BLaER1 treated with 17β-estradiol and CSF1 and Interleukin-3, amounts not matched to agents 10 nM and 100 nM (cell line): ENCODE measurements at regions not wholly inside any gene's neighbourhood (a gene's known extent, or its start where the extent isn't known, plus 50 kb on each side); places are given as distances from the start of the nearest gene placed in this dataset.
"Not testable (repeated sequence)": the region's sequence is repeated elsewhere in the genome, so short reads cannot be mapped to it uniquely, and the experiment has no call there.

Experiments
- H3K27ac ChIP-seq, 11 experiments: shearing (Covaris generic); formaldehyde crosslinking; 2 replicates each; pipeline ENCODE4 v1.8.1; 2022
- H3K27me3 ChIP-seq, 11 experiments: shearing (Covaris generic); formaldehyde crosslinking; 2 replicates each; pipeline ENCODE4 v1.8.1; 2022
- H3K36me3 ChIP-seq, 11 experiments: shearing (Covaris generic); formaldehyde crosslinking; 2 replicates each; pipeline ENCODE4 v1.8.1; 2022
- H3K4me1 ChIP-seq, 10 experiments: shearing (Covaris generic); formaldehyde crosslinking; 2 replicates each; pipeline ENCODE4 v1.8.1; 2022
- H3K4me2 ChIP-seq, 11 experiments: shearing (Covaris generic); formaldehyde crosslinking; 2 replicates each; pipeline ENCODE4 v1.8.1; 2022
- H3K4me3 ChIP-seq, 10 experiments: shearing (Covaris generic); formaldehyde crosslinking; 2 replicates each; pipeline ENCODE4 v1.8.1; 2022
- H3K9ac ChIP-seq, 11 experiments: shearing (Covaris generic); formaldehyde crosslinking; 2 replicates each; pipeline ENCODE4 v1.8.1; 2022
- H3K9me3 ChIP-seq, 11 experiments: shearing (Covaris generic); formaldehyde crosslinking; replicated peaks in 1 of 11; 2 replicates each; pipeline ENCODE4 v1.8.1; 2022
- H4K20me1 ChIP-seq, 11 experiments: shearing (Covaris generic); formaldehyde crosslinking; 2 replicates each; pipeline ENCODE4 v1.8.1; 2022
- Cebpa-rat ChIP-seq, 11 experiments: shearing (Covaris generic); IDR thresholded peaks; 2 replicates each; pipeline ENCODE4 v1.8.1; 2022

DNA sequence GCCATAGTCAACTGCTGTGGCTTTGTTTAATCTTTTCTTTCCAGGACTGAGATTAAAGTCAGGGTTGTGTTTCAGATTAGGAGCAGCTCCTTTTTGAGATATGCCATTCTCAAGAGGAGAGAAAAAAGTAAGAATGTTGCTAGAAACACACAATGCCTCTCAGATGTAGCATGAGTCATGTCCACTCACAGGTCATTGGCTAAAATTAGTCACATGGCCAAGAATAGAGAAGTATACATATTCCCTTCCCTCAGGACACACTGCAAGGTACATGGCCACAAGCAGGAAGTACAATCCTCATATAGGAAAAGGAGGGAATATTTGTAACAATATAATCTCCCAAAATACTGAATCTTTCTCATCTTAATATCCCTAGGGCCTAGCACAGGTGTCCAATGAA lies 141.9 kb upstream of the PTBP2 start:
- no peaks in the 10 kb centered on the region for H3K36me3 ChIP-seq
- no peaks in the 10 kb centered on the region for H3K9me3 ChIP-seq
- H4K20me1 ChIP-seq: no peaks in the 10 kb centered on the region
- no peak overlapping the region for H3K4me2 ChIP-seq
- H3K4me3 ChIP-seq: no peak overlapping the region
- peaks cover 0 to 15% (median 0%) of the 10 kb centered on the region in 11 experiments; a peak in 6 of 22 replicates for H3K27me3 ChIP-seq
- no peaks in the 10 kb centered on the region for H3K4me1 ChIP-seq
- H3K9ac ChIP-seq: no peak overlapping the region
- no peak for TF ChIP-seq Cebpa-rat (IDR thresholded peaks at IDR 0.05)
- no peak overlapping the region for H3K27ac ChIP-seq

DNA sequence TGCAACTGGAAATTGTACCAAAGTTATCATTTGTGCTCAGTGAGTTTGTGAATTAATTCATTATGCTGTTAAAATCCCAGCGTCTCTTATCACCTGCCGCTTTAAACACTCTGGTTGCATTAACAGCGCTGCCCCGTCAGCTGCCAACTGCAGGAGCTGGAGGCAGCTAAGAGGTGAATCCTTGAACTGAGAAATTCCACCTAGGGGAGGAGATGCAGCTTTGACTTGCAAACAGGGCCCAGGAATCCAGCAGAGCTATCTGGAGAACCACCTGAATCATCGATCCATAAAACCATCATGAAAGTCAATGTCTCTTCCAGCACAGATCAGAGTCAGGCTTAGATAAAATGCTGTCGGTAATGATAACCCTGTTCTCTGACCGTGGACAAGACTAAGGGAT lies 140.7 kb upstream of the PTBP2 start:
- no peaks in the 10 kb centered on the region for H3K4me1 ChIP-seq
- no peak overlapping the region for H3K4me2 ChIP-seq
- H3K9ac ChIP-seq: no peak overlapping the region
- H3K4me3 ChIP-seq: no peak overlapping the region
- no peaks in the 10 kb centered on the region for H3K36me3 ChIP-seq
- no peaks in the 10 kb centered on the region for H3K9me3 ChIP-seq
- no peaks in the 10 kb centered on the region for H4K20me1 ChIP-seq
- TF ChIP-seq Cebpa-rat (IDR thresholded peaks at IDR 0.05): no peak
- H3K27ac ChIP-seq: no peak overlapping the region
- peaks cover 0 to 28% (median 5%) of the 10 kb centered on the region in 11 experiments; a peak in 11 of 22 replicates for H3K27me3 ChIP-seq

DNA sequence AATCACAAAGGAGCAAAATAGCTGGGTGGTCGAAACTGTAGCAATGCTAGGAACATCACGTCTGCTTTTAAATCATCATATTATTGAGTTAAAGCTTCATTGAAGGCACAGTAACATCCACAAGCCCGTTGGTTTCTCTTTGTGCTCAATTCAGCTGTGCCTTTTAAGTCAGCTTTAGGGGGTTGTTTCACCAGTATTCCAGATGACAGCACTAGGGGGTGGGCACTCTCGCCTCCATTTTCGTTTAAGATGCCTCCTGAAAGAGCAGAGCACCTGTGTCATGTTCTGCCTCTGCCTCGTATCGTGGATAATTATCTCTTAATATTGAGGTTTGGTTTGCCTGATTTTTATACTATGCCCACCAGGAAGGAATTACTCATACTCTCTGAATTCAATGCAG lies 139.8 kb upstream of the PTBP2 start:
- H3K9me3 ChIP-seq: no peaks in the 10 kb centered on the region
- no peaks in the 10 kb centered on the region for H3K36me3 ChIP-seq
- no peak overlapping the region for H3K9ac ChIP-seq
- H3K4me1 ChIP-seq: peaks cover 0 to 4% (median 1%) of the 10 kb centered on the region in 10 experiments; a peak in 7 of 20 replicates
- no peak overlapping the region for H3K4me2 ChIP-seq
- H3K4me3 ChIP-seq: no peak overlapping the region
- H3K27me3 ChIP-seq: peaks cover 0 to 36% (median 11%) of the 10 kb centered on the region in 11 experiments; a peak in 11 of 22 replicates
- H3K27ac ChIP-seq: no peak overlapping the region
- no peaks in the 10 kb centered on the region for H4K20me1 ChIP-seq
- TF ChIP-seq Cebpa-rat (IDR thresholded peaks at IDR 0.05): no peak

DNA sequence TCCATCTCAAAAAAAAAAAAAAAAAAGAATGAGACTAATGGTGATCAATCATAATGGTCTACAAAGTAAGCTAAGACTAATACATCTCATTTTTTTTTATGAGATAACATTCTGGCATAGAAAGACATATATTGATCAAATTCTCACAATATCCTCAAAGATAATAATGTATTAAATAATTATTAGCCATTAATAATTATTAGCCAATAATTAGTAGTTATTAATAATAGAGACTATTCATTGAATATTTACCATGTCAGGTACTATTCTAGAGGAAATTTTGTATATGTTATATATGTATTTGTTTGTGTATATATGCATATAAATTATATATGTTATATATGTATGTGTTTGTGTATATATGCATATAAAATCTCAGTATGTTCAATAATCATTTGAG lies 137.7 kb upstream of the PTBP2 start:
- Histone ChIP-seq H3K4me3 (no peak overlapping the region), H3K9ac (no peak overlapping the region), H3K27me3 (peaks cover 0 to 58% (median 24%) of the 10 kb centered on the region in 11 experiments; a peak in 12 of 22 replicates), H3K9me3 (no peaks in the 10 kb centered on the region), H3K4me1 (peaks cover 0 to 21% (median 11%) of the 10 kb centered on the region in 10 experiments; a peak in 10 of 20 replicates), H3K36me3 (no peaks in the 10 kb centered on the region), H3K27ac (no peak overlapping the region), H4K20me1 (no peaks in the 10 kb centered on the region), H3K4me2 (no peak overlapping the region)
- TF ChIP-seq Cebpa-rat (IDR thresholded peaks at IDR 0.05): no peak

DNA sequence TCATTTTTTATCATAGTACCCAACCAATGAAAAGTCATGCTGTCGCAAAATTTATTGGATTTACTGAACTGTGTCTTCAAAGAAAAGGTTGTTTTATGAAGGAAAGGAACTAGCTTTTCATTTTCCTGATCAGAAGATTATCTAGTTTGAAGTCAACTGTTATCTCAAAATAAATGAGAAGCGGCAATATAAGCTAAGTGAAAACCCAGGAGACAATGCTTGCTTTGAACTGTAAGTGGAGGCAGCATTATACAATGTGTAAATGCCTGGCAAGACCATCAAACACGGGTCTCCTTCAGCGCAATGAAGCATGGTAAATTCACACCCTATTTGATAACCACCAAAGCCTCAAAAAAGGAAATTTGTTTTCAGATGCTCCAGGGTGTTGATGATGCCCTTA lies 134.4 kb upstream of the PTBP2 start:
- Histone ChIP-seq H3K9me3 (no peaks in the 10 kb centered on the region), H3K27me3 (peaks cover 0 to 63% (median 24%) of the 10 kb centered on the region in 11 experiments; a peak in 13 of 22 replicates), H3K27ac (no peak overlapping the region), H3K9ac (no peak overlapping the region), H3K4me2 (peak overlapping the region in 7 of 11 experiments; percentile 10 to 53 (median 25); a peak in 12 of 22 replicates), H3K4me3 (no peak overlapping the region), H3K4me1 (peaks cover 0 to 21% (median 11%) of the 10 kb centered on the region in 10 experiments; a peak in 10 of 20 replicates), H3K36me3 (no peaks in the 10 kb centered on the region), H4K20me1 (no peaks in the 10 kb centered on the region)
- TF ChIP-seq Cebpa-rat (IDR thresholded peaks at IDR 0.05): no peak

DNA sequence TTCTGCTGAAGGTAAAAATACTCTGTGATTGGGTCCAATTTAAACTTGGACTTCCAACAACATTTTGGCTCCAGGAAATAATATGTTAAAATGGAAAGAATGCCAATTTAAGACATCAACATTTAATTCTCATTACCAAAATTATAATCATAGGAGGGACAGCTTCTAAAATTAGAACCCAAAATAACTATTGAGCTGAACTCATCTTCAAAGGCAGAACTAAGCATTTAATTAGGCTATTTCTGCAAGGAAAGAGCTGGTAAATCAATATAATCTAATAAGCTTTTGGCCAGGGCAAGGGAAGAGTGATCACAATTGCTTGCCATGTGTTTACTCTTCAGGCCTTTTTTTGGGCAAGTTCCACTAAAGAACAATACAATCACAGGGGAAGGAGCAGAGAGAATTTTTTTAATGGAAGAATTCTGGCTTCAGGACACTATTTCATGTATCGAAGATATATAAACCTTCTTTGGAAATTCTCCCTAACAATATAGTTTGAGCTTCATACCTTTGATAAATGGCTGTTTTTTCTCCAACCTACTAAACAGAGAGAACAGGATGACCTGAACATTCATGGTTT lies 133.1 kb upstream of the PTBP2 start:
- H3K9ac ChIP-seq: no peak overlapping the region
- no peaks in the 10 kb centered on the region for H4K20me1 ChIP-seq
- H3K4me3 ChIP-seq: no peak overlapping the region
- peaks cover 0 to 6% (median 3%) of the 10 kb centered on the region in 11 experiments; a peak in 6 of 22 replicates for H3K9me3 ChIP-seq
- no peak overlapping the region for H3K27ac ChIP-seq
- no peak for TF ChIP-seq Cebpa-rat (IDR thresholded peaks at IDR 0.05)
- peaks cover 0 to 61% (median 24%) of the 10 kb centered on the region in 11 experiments; a peak in 13 of 22 replicates for H3K27me3 ChIP-seq
- peaks cover 0 to 21% (median 11%) of the 10 kb centered on the region in 10 experiments; a peak in 10 of 20 replicates for H3K4me1 ChIP-seq
- no peak overlapping the region; a peak in 2 of 22 replicates for H3K4me2 ChIP-seq
- H3K36me3 ChIP-seq: no peaks in the 10 kb centered on the region

DNA sequence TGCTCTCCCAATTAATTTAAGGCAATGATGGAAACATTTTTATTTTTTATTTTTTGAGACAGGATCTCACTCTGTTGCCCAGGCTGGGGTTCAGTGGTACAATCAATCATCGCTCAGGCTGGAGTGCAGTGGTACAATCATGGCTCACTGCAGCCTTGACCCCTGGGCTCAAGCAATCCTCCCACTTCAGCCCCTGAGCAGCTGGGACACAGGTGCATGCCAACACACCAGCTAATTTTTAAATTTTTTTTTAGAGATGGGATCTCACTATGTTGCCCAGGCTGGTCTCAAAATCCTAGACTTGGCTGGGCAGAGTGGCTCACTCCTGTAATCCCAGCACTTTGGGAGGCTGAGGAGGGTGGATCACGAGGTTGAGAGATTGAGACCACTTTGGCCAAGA lies 126.1 kb upstream of the PTBP2 start:
- not testable (repeated sequence) for H3K4me2 ChIP-seq

DNA sequence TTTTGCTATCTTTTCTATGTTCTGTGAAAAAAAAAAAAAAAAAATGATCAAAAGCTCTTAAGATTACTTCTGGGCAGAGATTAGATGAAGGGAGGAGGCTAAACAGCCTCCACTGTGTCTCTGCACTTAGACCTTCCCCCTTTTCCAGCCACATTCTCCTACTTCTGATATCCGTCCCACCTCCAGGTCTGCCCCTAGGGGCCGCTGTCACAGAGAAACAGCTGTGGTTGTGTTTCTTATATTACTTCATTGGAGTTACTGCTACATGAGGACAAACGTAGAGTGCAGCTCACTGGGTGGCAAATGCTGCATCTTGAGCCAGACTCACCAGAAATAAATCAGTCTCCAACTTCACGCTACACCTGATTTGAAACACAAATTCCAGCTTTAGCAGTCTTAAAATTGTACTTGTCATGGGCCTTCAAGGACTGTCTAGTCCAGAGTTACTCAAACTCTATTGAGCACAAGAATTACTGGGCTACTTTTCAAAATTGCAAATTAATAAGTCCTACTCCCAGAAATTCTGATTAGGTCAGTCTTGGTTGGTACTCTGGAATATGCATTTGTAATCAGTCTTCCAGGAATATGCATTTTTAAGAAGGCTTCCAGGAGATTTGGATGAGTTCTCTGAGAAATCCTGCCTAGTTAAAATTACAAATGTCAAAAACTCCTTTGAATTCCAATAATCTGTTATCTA lies 125.2 kb upstream of the PTBP2 start:
- H3K9ac ChIP-seq: no peak overlapping the region
- H3K4me2 ChIP-seq: no peak overlapping the region
- H3K4me1 ChIP-seq: peaks cover 0 to 5% (median 0%) of the 10 kb centered on the region in 10 experiments; a peak in 1 of 20 replicates
- no peaks in the 10 kb centered on the region for H3K27me3 ChIP-seq
- H3K27ac ChIP-seq: no peak overlapping the region
- no peak for TF ChIP-seq Cebpa-rat (IDR thresholded peaks at IDR 0.05)
- H3K4me3 ChIP-seq: no peak overlapping the region
- no peaks in the 10 kb centered on the region for H4K20me1 ChIP-seq
- no peaks in the 10 kb centered on the region for H3K36me3 ChIP-seq
- H3K9me3 ChIP-seq: peaks cover 0 to 6% (median 3%) of the 10 kb centered on the region in 11 experiments; a peak in 6 of 22 replicates

More for the DNA sequence above, 126.1 kb upstream of the PTBP2 start:
- H4K20me1 ChIP-seq, H3K9ac ChIP-seq, H3K9me3 ChIP-seq, H3K27ac ChIP-seq, H3K36me3 ChIP-seq, H3K4me3 ChIP-seq, H3K27me3 ChIP-seq, H3K4me1 ChIP-seq: not testable (repeated sequence)

DNA sequence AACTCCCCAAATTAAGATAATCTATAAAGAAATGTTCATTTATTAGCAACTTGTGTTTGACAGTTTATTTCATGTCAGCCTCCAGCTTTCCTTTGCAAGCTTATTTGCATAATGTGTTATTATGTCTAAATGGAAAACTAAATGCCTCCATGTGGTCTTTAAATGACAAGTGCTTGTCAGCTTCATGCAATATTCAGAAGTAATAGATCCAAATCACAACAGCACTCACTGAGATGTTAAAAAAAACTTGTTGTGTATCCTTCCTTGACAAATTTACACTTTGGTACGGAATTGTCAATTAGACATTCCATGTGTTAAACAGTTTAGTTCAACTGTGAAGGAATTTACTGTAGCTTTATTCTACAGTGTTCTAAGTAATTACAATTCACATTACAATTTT lies 124.4 kb upstream of the PTBP2 start:
- no peak overlapping the region for H3K9ac ChIP-seq
- H3K9me3 ChIP-seq: peaks cover 0 to 6% (median 3%) of the 10 kb centered on the region in 11 experiments; a peak in 6 of 22 replicates
- TF ChIP-seq Cebpa-rat (IDR thresholded peaks at IDR 0.05): no peak
- H3K27ac ChIP-seq: no peak overlapping the region
- H3K4me3 ChIP-seq: no peak overlapping the region
- no peaks in the 10 kb centered on the region for H3K27me3 ChIP-seq
- no peak overlapping the region for H3K4me2 ChIP-seq
- H4K20me1 ChIP-seq: no peaks in the 10 kb centered on the region
- no peaks in the 10 kb centered on the region for H3K36me3 ChIP-seq
- peaks cover 0 to 5% (median 0%) of the 10 kb centered on the region in 10 experiments; a peak in 1 of 20 replicates for H3K4me1 ChIP-seq
